ENCODE measurements at regions not wholly inside any gene's neighbourhood (a gene's known extent, or its start where the extent isn't known, plus 50 kb on each side); places are given as distances from the start of the nearest gene placed in this dataset.
"Not testable (repeated sequence)": the region's sequence is repeated elsewhere in the genome, so short reads cannot be mapped to it uniquely, and the experiment has no call there.

- no peak for DNase-seq (ENCODE audit: low spot score)
- in situ Hi-C loops (cut with MboI; ENCODE audit: low sequenced_read_pairs, unreplicated experiment), result no loop called here
- TF ChIP-seq CTCF (IDR thresholded peaks at IDR 0.05; ENCODE audit: borderline replicate concordance, control extremely low read depth, extremely low read depth, insufficient read depth, missing control alignments), result no peak
Observed at GRCh38 chr2:208711598-208711997, 305.0 kb downstream of the PTH2R start.

- no peak for DNase-seq (ENCODE audit: low spot score)
- in situ Hi-C loops (cut with MboI; ENCODE audit: low sequenced_read_pairs, unreplicated experiment), result no loop called here
- no peak for TF ChIP-seq CTCF (IDR thresholded peaks at IDR 0.05; ENCODE audit: borderline replicate concordance, control extremely low read depth, extremely low read depth, insufficient read depth, missing control alignments)
Observed at GRCh38 chr2:208713066-208713745, 306.6 kb downstream of the PTH2R start.

GRCh38 chr2:208718828-208719227 lies 312.2 kb downstream of the PTH2R start:
- no peak for TF ChIP-seq CTCF (IDR thresholded peaks at IDR 0.05; ENCODE audit: borderline replicate concordance, control extremely low read depth, extremely low read depth, insufficient read depth, missing control alignments)
- no peak for DNase-seq (ENCODE audit: low spot score)
- in situ Hi-C loops (cut with MboI; ENCODE audit: low sequenced_read_pairs, unreplicated experiment), result no loop called here

GRCh38 chr2:208722731-208723130 lies 316.1 kb downstream of the PTH2R start:
- in situ Hi-C loops (cut with MboI; ENCODE audit: low sequenced_read_pairs, unreplicated experiment), result no loop called here
- DNase-seq (ENCODE audit: low spot score), result no peak

GRCh38 chr2:208725280-208725679 lies 318.7 kb downstream of the PTH2R start:
- no peak for DNase-seq (ENCODE audit: low spot score)
- in situ Hi-C loops (cut with MboI; ENCODE audit: low sequenced_read_pairs, unreplicated experiment), result no loop called here
- no peak for TF ChIP-seq CTCF (IDR thresholded peaks at IDR 0.05; ENCODE audit: borderline replicate concordance, control extremely low read depth, extremely low read depth, insufficient read depth, missing control alignments)

More at GRCh38 chr2:208722731-208723130, 316.1 kb downstream of the PTH2R start:
- no peak for TF ChIP-seq CTCF (IDR thresholded peaks at IDR 0.05; ENCODE audit: borderline replicate concordance, control extremely low read depth, extremely low read depth, insufficient read depth, missing control alignments)

- in situ Hi-C loops (cut with MboI; ENCODE audit: low sequenced_read_pairs, unreplicated experiment), result no loop called here
- DNase-seq (ENCODE audit: low spot score), result no peak
- no peak for TF ChIP-seq CTCF (IDR thresholded peaks at IDR 0.05; ENCODE audit: borderline replicate concordance, control extremely low read depth, extremely low read depth, insufficient read depth, missing control alignments)
Observed at GRCh38 chr2:208726242-208726641, 319.6 kb downstream of the PTH2R start.

- DNase-seq (ENCODE audit: low spot score); in situ Hi-C loops (cut with MboI; ENCODE audit: low sequenced_read_pairs, unreplicated experiment): not testable (repeated sequence)
Observed at GRCh38 chr2:208751663-208752415, 345.2 kb downstream of the PTH2R start.

Measured in GM13976 (cell line).